GM18519 (cell line): ENCODE measurements at regions not wholly inside any gene's neighbourhood (a gene's known extent, or its start where the extent isn't known, plus 50 kb on each side); places are given as distances from the start of the nearest gene placed in this dataset.
"Not testable (repeated sequence)": the region's sequence is repeated elsewhere in the genome, so short reads cannot be mapped to it uniquely, and the experiment has no call there.

Experiments used
- ATAC-seq: cut with Tn5 transposase; IDR thresholded peaks from one replicate; pipeline ENCODE4 v1.9.1; 2021; ENCODE audit warnings: mild to moderate bottlenecking, moderate library complexity; ENCODE audit not compliant: unreplicated experiment, low FRiP score

DNA sequence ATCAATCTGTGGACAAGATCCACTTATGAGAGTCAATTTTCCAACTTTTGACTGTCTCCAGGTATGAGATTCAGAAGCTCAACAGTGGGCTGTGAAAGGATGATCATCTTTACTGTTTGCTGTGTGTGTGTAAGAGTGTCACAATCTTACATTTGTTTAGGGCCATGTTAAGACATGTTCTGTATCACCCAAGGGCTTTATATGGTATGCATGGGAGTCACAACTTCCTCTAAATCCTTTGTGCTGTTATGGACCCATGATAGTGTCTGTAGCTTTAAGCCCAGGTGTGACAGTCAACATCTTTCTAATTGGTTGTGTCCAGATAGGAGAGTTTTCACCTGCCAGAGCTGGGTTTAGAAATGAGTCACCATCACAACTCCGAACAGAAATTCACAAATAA lies 70.2 kb downstream of the ZNF726 start:
- not testable (repeated sequence) for ATAC-seq

GRCh38 chr19:23986623-23987022 lies 71.9 kb downstream of the ZNF726 start:
- no peak for ATAC-seq

DNA sequence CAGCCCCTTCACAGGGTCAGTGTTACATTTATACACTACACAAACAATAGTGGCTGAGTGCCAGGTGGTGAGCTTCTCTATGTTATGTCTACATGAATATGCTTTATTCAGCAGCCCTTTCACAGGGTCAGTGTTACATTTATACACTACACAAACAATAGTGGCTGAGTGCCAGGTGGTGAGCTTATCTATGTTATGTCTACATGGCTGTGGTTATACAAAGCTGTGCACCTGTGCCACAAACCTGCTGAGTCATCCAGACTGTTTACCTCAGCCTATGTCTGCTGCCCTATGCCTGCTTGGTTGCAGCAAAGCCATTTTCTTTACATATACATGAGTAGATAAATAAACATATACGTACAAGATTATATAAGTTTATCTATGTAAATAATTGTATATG lies 76.5 kb downstream of the ZNF726 start:
- no peak for ATAC-seq

GRCh38 chr19:23992348-23992747 lies 77.7 kb downstream of the ZNF726 start:
- ATAC-seq: no peak

DNA sequence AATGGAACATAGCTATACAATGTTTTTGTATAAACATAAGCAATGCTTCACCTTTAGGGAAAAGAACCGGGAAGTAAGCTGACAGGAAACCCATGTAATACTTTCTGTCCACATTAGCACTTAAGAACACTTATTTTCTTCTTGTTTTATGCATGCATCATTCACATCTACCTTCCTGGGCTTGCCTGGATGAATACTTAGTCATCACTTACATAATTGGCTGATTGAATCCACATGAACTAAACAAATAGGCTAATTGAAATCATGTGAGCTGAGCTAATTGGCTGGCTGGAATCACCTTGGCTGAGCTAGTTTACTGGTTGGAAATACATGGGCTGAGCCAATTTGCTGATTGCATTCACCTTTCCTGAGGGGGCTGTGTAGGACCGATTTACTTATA lies 78.8 kb downstream of the ZNF726 start:
- no peak for ATAC-seq

DNA sequence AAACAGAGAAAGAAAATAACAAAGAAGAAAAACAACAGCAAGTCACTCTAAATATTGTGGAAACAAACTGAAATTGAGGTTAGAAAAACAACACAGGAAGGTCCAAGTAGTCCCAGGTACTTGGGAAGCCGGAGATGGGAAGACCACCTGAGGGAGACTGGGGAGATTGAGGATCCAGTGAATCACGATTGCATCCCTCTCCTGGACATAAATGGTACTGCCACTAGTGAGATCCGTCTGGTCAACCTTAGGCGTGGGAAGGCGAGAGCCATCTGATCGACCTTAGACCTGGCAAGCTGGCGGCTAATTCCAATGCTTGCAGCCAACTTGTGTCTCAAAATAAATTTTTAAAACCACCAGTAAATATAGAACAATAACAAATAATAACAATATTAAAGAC lies 81.9 kb downstream of the ZNF726 start:
- ATAC-seq: no peak

DNA sequence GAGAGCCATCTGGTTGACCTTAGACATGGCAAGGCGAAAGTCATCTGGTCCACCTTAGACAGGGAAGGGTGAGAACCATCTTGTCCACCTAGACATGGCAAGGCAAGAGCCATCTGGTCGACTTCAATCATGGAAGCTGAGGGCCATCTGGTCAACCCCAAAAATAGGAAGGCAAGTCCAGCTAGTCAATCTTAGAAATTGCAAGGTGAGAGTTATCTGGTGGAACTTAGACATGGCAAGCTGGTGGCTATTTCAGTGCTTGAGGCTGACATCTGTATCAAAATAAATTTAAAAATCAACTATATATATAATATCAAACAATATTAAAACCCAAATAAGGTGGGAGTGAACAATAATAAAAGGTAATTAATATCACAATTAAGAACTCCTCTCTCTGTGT lies 83.9 kb downstream of the ZNF726 start:
- ATAC-seq: no peak

GRCh38 chr19:23999821-24000610 lies 85.3 kb downstream of the ZNF726 start:
- no peak for ATAC-seq

DNA sequence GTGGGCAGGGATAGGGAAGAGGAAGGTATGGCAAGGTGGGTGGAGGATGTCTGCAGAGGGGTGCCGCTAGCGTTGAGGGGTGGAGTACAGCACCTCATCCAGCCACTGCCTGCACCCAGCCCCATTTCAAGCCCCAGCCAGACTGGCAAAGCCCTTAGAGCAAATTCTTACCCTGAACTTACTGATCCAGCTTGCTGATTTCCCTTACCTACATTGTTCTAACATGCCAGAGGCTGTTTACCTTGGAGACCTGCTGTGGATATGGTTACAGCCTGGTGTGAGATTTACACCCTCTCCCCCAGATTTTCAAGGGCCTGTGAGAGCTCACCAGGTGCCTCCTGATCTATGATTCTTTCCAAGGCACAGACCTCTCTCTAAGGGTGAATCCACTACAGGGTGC lies 86.0 kb downstream of the ZNF726 start:
- no peak for ATAC-seq

- ATAC-seq: no peak
These were observed 84.6 kb upstream of the ZNF254 start for GRCh38 chr19:24002256-24002945.

- ATAC-seq: no peak
These were observed 83.5 kb upstream of the ZNF254 start for GRCh38 chr19:24003537-24003936.

GRCh38 chr19:24004166-24004565 lies 82.8 kb upstream of the ZNF254 start:
- no peak for ATAC-seq

DNA sequence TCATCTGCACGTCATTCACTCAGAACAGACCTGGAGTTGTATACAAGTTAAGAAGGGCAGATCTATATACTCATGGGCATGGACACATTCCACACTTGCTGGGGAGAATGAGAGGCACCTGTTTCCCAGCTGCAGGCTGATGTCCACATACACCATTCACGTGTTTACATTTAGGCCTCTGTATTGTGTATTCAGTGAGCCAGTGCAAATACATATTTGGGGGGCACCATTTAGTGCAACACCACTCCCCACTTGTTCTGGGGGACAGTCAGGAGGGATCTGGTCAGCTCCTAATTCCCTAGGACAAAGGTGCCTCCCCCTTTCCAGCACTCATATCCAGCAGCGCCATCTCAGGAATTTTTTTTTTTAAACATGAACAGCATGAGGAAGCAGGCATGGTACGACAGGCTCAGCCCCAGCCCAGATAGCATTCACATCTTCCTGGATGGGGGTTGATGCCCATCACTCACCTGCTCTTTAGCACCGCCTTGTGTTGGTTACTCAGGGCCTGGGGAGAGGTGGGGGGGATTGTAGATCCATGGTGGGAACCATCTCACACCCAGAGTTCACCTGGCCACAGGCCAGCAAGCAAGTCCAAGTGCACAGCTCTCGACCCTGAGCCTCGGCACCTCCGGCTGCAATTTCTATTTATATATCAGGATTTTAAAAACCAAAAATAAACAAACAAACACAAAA lies 56.9 kb upstream of the ZNF254 start:
- ATAC-seq: no peak

- no peak for ATAC-seq
These were observed 54.3 kb upstream of the ZNF254 start for GRCh38 chr19:24032651-24033050.

DNA sequence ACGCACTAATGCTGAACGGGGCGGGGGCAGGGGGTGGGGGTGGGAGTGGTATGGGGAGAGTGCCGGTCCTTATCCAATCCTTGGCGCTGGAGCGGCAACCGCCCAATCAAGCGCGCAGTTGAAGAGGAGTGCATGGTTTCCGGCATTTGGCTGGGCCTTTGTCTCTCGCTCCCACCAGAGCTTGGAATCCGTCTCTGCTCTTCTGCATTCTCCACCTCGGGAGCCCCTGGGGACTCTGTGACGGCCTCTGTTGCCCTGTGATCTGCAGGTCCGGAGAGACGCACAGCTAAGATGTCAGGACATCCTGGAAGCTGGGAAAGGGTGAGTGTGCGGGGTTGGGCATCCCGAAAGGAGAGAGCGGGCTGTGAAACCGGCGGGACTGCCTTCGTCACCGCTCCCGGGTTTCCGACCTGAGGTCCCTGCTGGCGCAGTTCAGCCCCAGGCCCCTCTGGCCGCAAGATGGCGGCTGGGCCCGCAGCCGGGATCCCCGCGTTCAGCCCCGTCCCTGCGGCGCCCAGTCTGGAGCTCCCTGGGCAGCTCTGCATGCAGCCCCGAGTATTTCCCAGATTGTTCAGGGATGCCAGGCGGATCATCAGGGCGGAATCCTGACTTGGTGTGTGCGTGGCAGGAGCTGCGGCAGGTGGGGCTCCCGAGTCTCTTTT lies 53.6 kb upstream of the ZNF254 start:
- ATAC-seq: peak; percentile 90

GRCh38 chr19:24033963-24034342 lies 53.0 kb upstream of the ZNF254 start:
- peak; percentile 24 for ATAC-seq

GRCh38 chr19:24035261-24035880 lies 51.6 kb upstream of the ZNF254 start:
- ATAC-seq: not testable (repeated sequence)
